Activated naive CD4-positive, alpha-beta T cell treated with Interleukin-2 at 50 U/mL for 16 hours (primary cell): ENCODE measurements at regions not wholly inside any gene's neighbourhood (a gene's known extent, or its start where the extent isn't known, plus 50 kb on each side); places are given as distances from the start of the nearest gene placed in this dataset.

ENCODE experiments used
- DNase-seq: peaks from one replicate; pipeline ENCODE4 v3.0.0-alpha.2; 2020

DNA sequence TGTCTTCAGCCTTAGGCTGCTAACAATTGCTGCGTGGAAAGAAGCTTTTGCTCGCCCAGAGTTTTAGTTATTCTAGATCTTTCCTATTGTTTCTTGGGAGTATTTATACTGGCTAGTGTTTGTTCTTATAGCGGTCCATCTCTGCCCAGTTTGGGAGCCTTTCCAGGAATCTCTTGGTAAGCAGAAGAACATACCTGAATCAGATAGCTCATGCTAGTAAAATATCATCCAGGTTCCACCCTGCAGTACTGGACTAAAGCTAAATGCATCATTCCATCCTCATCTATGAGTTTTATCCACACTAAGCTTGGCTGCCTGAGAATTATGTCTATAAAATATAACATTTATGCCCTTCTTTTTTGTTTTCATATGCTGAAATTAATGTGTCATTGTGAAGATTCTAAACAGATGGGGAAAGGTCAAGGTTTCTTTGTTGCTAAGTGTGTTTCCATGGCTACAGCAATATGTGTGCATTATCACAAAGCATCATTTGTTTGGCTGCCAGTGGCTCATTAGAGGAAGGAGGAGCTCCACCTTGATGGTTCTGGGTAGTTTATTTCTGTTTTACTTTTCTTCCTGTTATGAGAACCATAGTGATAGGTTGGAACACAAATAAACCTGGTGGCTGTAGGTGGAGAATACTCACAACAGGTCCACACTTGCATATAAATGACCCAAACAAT lies 182.8 kb downstream of the PIK3C3 start:
- no peak for DNase-seq

DNA sequence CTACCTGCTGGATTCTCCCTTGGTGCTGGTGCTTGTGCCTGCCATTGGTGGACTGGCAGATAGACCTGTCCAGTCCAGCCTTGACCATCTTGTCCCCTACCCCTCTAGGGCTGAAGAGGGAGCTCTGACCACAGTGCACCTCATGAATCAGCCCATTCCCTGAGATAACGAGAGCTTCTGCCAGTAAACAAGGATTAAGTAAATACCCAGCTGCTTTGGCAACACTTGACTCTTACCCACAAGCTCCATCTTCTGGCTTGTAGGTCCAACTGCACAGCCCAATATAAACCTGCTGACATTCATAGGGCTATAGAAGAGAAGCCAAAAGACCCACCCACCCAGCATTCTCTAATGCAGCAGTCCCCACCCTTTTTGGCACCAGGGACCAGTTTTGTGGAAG lies 186.4 kb downstream of the PIK3C3 start:
- DNase-seq: no peak

DNA sequence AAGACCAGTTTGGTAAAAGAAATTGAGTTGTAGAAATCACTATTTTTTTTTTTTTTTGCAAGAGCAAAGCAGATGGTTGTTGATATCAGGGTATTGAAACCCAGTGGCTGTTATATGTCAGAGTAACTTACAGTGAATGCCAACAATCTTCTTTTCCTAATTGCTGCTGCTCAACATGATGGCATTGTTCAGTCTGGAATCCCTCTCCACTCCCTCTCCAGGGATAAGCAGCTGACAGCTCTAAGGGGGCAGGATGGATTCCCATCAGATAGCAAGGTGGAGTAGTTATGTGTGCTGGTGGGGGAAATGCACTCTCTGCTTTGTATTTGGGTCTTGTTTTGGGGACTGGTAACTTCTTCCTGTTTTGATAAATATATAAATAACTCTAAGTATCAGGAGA lies 200.0 kb downstream of the PIK3C3 start:
- no peak for DNase-seq

- DNase-seq: no peak
Observed at GRCh38 chr18:42156281-42156680, 201.2 kb downstream of the PIK3C3 start.

DNA sequence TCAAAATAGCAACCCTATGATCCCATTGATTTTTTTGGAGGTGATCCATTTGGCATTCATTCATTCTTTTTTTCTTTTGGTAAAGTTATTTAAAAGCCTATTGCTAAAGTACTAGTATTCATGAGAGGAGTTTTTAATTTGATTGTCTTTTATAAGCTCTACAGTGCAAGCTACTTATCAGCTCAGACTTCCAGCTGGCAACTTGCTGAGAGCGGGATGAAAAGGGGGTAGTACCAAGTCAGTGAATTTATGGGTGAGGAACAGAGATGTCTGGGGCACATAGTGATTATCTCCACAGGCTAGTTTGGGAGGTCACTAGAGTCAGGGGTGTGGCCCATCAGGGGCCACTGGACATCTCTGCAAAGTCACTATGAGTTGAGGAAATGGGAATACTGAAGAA lies 202.4 kb downstream of the PIK3C3 start:
- DNase-seq: no peak

GRCh38 chr18:42157878-42158277 lies 202.8 kb downstream of the PIK3C3 start:
- DNase-seq: no peak

DNA sequence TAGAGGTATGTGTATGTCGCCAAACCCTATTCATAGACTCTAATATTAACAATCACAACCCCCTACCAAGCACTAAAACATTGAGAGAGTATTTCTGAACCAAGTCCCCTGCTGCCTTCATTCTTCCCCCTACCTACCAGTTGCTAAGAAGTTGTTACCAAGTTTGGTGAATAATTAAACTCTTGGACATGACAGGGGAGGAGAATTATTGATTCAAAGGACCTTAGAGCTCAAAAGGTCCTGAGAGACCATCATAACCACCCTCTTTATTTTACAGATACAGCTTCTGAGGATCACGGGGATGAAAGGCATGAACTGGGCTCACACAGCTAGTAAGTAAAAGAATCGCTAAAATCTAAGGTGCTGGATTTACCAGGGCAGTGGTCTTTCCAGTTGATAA lies 204.1 kb downstream of the PIK3C3 start:
- DNase-seq: no peak

GRCh38 chr18:42163321-42163720 lies 208.3 kb downstream of the PIK3C3 start:
- no peak for DNase-seq

DNA sequence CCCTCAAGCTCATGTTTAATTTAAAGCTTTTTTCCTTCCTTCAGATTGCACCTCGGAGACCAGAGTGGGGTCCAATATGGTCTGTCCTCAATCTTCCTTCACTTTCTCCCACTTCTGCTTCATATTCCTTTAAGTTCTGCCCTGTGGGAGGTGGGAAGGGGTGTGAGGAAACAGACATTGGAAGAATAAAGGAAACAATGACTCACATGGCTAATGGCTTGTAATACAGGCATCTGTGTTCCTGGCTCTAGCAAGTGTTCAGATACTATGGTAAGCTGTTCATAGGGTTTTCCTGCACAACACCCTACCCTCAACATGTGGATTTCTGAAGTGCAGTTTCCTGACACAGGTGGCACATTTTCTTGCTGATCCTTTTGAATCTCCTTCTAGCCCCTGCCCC lies 209.5 kb downstream of the PIK3C3 start:
- DNase-seq: no peak

- no peak for DNase-seq
Observed at GRCh38 chr18:42165922-42166513, 211.0 kb downstream of the PIK3C3 start.

- DNase-seq: no peak
Observed at GRCh38 chr18:42168487-42168886, 213.5 kb downstream of the PIK3C3 start.

- no peak for DNase-seq
Observed at GRCh38 chr18:42168907-42169306, 213.9 kb downstream of the PIK3C3 start.

DNA sequence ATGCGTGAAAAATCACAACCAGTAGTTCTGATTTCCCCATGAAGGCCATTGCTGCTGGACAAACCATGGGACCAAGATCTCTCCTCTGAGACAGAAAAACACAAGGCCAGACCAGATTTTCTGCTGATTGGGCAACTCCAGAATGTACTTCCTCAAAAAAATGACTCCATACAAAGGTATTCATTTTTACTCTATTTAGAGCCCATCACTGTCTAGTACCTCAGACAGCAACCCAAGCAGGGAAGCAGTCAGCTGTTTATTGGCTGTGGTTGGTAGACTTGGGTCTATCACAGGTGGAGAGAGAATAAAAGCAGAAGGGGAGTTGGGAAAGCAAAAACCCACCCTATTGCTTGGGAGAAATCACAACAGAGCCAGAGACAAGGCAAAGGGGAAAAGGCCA lies 219.9 kb downstream of the PIK3C3 start:
- no peak for DNase-seq

DNA sequence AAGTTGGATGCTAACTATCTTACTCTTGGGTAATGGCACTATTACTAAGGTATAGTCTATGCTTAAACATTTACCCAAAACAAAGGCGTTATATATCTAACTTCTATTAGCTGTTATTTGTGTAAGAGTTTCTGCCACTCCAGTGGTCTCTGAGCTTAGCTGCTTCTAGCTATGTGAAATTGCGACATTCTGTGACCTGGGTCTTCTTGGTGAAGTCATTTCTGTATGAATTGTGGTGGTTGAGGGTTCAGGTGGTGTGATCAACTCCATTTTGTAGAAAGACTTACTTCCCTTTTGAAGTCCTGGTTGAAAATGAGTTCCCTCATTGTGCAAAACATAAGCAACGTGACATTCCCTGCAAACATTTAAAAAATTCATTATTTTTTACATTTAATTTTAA lies 221.6 kb downstream of the PIK3C3 start:
- DNase-seq: no peak

DNA sequence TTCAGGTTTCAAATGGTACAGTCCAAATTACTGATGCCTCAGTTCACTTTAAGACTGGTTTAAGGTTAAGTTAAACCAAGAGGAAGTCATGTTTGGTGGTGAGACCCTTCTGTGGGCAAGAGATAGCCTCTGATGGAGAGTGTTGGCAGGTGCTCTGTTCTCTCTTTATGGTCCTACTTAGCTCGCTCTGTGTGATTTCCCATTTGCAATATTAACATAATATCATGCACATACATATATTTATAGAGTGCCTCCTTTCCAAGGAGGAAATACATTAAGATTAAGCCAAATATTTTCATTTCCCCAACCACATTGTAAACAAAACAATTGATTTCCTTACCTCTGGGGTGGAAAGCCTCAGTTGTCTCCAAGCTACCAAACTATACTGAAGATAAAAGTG lies 222.4 kb downstream of the PIK3C3 start:
- DNase-seq: no peak

GRCh38 chr18:42178376-42179080 lies 223.5 kb downstream of the PIK3C3 start:
- DNase-seq: no peak

DNA sequence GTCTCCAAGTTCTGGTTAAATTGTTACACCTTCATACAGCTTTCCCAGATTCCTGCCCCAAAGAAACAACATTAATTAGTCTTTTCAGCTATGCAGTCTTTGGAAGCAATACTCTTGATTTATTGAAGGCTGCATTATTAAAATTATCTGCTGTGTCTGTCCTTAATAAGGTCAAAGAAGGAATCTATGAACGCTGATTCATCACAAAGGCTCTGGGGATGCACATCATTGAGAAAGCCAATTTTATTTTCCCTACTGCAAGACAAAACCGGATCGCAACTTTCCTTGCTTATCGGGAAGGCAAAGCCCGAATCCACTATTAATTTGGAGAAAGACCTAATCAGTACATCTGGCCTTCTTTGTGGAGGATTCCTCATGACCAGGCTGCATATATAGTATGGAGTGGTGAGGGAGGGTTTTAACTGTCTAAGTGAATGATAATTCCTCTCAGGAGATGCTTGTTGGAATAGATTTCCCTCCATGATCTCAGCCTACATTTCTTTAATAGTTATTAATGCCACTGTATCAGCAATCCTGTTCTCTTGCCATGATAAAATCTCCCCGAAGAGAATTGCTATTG lies 224.6 kb downstream of the PIK3C3 start:
- DNase-seq: no peak

DNA sequence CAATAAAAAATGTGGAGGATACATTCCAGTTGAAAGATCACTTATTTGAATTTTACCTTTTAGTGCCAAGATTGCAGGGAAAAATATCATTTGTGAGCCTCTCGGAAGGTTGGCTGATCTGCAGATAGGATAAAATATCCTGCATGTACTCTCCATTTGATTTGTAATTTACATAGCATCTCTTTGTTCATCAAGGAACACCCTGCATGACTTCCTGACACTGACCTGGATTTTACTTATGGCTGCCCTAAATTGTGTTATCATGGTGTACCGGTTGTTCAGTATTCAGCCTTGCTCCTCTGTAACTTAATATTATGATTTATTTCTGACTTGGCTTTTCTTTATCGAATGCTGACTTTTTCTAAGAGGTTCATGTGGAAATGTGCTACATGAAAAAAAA lies 226.4 kb downstream of the PIK3C3 start:
- no peak for DNase-seq

DNA sequence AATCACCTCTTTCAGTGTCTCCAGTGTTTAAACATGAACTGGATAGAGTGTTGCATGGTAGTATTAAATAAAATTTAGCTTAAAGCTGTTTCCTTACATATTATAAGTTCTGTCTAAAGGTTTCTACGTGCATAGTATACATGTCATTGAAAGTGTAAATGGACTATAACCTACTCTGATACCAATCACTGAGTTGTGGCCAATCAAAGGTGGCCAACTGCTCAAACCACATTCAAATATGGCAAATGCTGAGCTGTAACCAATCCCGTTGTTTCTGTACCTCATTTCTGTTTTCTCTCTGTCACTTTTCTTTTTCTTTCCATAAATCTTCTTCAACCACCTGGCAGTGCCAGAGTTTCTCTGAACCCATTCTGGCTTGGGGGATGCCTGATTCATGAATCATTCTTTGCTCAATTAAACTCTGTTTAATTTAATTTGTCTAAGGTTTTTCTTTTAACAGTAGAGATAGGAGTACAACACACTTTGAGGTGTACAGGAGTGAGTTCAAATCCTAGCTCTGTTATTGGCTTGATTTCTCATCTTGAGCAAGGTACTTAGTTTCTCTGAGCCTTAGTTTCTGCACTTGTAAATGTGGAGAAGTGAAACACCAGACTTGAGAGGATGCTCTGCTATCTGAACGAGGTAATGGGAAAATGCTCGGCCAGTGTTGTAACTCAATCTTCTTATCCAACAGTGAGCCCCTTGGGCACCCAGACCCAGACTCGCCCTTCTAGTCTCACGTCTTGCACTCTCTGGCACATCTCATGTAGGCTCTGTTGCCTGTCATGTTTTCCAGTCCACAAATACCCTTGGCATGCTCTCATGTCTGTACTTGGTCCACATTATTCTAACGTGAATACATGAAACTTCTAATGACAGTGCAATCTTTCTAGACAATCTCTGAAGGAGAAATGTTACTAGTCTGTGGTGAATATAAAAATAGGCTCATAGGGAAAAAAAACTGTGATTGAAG lies 228.0 kb downstream of the PIK3C3 start:
- DNase-seq: no peak

- DNase-seq: no peak
Observed at GRCh38 chr18:42183746-42184145, 228.7 kb downstream of the PIK3C3 start.

DNA sequence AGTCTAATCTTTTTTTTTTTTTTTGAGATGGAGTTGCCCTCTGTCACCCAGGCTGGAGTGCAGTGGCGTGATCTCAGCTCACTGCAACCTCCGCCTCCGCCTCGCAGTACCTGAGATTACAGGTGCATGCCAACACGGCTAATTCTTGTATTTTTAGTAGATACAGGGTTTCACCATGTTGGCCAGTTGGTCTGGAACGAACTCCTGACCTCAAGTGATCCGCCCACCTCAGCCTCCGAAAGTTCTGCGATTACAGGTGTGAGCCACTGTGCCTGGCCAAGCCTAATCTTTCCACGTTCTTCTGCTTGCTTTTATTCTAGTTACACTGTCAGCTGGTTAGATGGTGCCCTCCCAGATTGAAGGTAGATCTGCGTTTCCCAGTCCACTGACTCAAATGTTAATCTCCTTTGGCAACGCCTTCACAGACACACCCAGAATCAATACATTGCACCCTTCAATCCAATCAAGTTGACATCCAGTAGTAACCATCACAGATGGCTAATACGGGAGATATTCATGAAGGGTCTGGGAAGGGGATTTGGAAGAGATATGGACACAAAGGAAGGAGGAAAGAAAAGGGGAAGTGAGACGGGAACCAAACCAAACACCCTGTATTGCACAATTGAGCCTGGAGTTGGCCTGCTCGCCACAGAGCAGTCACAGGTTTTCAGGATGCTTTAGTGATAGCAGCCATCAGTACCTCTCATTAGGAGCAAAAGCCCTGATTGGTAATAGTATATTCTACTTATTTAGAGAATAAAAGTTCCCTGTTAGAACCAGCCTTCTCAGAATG lies 229.8 kb downstream of the PIK3C3 start:
- DNase-seq: no peak

DNA sequence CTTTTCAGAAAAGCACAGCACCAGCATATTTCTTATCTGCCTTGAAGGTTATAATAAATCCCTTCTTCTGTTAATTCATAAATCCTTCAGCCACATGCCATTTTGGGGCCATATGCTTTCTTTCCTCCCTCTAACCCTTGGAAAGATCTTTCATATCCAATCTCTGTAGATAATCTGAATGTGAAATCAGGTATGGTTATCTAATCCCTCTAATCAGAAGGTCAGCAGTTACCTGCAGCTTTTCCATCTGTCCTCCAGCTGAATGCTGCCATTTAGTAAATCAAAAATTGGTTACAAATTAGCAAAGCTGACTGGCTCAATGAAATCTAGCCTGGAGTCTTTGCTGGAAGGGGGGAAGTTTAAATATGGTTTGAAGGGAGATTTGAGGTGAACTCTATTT lies 230.5 kb downstream of the PIK3C3 start:
- no peak for DNase-seq
